Activated CD4-positive, alpha-beta T cell treated with anti-CD3 and anti-CD28 coated beads, Interleukin-2, amount 10 ng/mL, durations not matched to agents 7 days and 5 days (primary cell): ENCODE measurements at regions not wholly inside any gene's neighbourhood (a gene's known extent, or its start where the extent isn't known, plus 50 kb on each side); places are given as distances from the start of the nearest gene placed in this dataset.
"Not testable (repeated sequence)": the region's sequence is repeated elsewhere in the genome, so short reads cannot be mapped to it uniquely, and the experiment has no call there.

Source experiments
- CTCF ChIA-PET: fragments of 350-600 bp; sonication (Branson Sonifier 250); formaldehyde crosslinking; loops from one replicate; lab custom pipeline; 2021; ENCODE audit warnings: antibody characterized with exemption; lab: Charles Lee
- POLR2A ChIA-PET: fragments of 350-600 bp; sonication (Branson Sonifier 250); formaldehyde crosslinking; loops from one replicate; lab custom pipeline; 2021; ENCODE audit warnings: antibody characterized with exemption; lab: Charles Lee
- DNase-seq: peaks from one replicate; pipeline ENCODE4 v3.0.0-alpha.2; 2020
- H3K27ac Mint-ChIP-seq: one replicate; pipeline ENCODE4 v1.8.0; 2021; ENCODE audit warnings: mild to moderate bottlenecking, moderate library complexity, mixed read lengths
- H3K27me3 Mint-ChIP-seq: one replicate; pipeline ENCODE4 v1.8.0; 2021; ENCODE audit warnings: mixed read lengths
- H3K36me3 Mint-ChIP-seq: one replicate; pipeline ENCODE4 v1.8.0; 2021; ENCODE audit warnings: low read depth, mixed read lengths
- H3K4me1 Mint-ChIP-seq: one replicate; pipeline ENCODE4 v1.8.0; 2021; ENCODE audit warnings: mixed read lengths
- H3K4me3 Mint-ChIP-seq: one replicate; pipeline ENCODE4 v1.8.0; 2021; ENCODE audit warnings: mild to moderate bottlenecking, moderate library complexity, mixed read lengths
- H3K9me3 Mint-ChIP-seq: one replicate; pipeline ENCODE4 v1.8.0; 2021; ENCODE audit warnings: mixed read lengths

GRCh38 chr22:11060797-11061196, 4467.2 kb upstream of the OR11H1 start:
- H3K27me3 Mint-ChIP-seq, H3K4me1 Mint-ChIP-seq, H3K27ac Mint-ChIP-seq, POLR2A ChIA-PET, DNase-seq, CTCF ChIA-PET, H3K36me3 Mint-ChIP-seq, H3K4me3 Mint-ChIP-seq: not testable (repeated sequence)
- peaks cover 49% of the 10 kb centered on the region for H3K9me3 Mint-ChIP-seq

GRCh38 chr22:11062534-11062933, 4465.5 kb upstream of the OR11H1 start:
- H3K27me3 Mint-ChIP-seq, H3K27ac Mint-ChIP-seq, H3K4me1 Mint-ChIP-seq, DNase-seq, CTCF ChIA-PET, H3K4me3 Mint-ChIP-seq, POLR2A ChIA-PET: not testable (repeated sequence)
- Mint-ChIP-seq H3K9me3 (peaks cover 55% of the 10 kb centered on the region), H3K36me3 (peaks cover 11% of the 10 kb centered on the region)

- peaks cover 11% of the 10 kb centered on the region for H3K36me3 Mint-ChIP-seq
Measured at GRCh38 chr22:11063022-11063685, 4464.8 kb upstream of the OR11H1 start.

GRCh38 chr22:11065210-11065609, 4462.8 kb upstream of the OR11H1 start:
- H3K4me3 Mint-ChIP-seq, H3K27ac Mint-ChIP-seq, DNase-seq, H3K27me3 Mint-ChIP-seq, POLR2A ChIA-PET, CTCF ChIA-PET, H3K4me1 Mint-ChIP-seq: not testable (repeated sequence)
- Mint-ChIP-seq H3K9me3 (peaks cover 56% of the 10 kb centered on the region), H3K36me3 (peaks cover 11% of the 10 kb centered on the region)

More at GRCh38 chr22:11063022-11063685, 4464.8 kb upstream of the OR11H1 start:
- DNase-seq, H3K4me1 Mint-ChIP-seq, CTCF ChIA-PET, H3K27ac Mint-ChIP-seq, POLR2A ChIA-PET, H3K27me3 Mint-ChIP-seq, H3K4me3 Mint-ChIP-seq: not testable (repeated sequence)
- peaks cover 57% of the 10 kb centered on the region for H3K9me3 Mint-ChIP-seq

DNA sequence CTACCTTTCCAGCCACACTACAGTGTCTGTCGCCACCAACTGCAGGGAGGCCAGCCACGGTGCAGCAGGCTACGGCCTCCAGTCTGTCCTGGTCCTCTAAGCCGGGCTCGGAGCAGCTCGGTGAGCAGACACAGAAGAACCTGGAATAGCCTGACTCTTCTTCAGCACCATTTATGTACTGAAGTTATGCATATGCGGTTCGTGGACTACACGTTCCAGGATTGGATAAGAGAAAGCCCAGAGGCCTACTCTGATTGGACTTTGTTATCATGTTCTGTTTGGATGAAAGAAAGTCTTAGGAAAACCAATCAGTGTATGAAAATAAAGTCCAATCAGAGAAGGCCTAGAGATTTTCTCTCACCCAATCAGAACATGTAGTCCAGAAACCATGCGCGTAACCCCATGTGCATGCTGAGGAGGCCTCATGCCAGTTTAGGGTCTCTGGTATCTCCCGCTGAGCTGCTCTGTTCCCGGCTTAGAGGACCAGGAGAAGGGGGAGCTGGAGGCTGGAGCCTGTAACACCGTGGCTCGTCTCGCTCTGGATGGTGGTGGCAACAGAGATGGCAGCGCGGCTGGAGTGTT, 4462.0 kb upstream of the OR11H1 start:
- CTCF ChIA-PET, DNase-seq, H3K27me3 Mint-ChIP-seq, H3K4me1 Mint-ChIP-seq, H3K4me3 Mint-ChIP-seq, POLR2A ChIA-PET, H3K27ac Mint-ChIP-seq: not testable (repeated sequence)
- H3K36me3 Mint-ChIP-seq = peaks cover 11% of the 10 kb centered on the region
- H3K9me3 Mint-ChIP-seq = peaks cover 54% of the 10 kb centered on the region

- peaks cover 11% of the 10 kb centered on the region for H3K36me3 Mint-ChIP-seq
- no peak overlapping the region for H3K27ac Mint-ChIP-seq
- H3K4me1 Mint-ChIP-seq = no peaks in the 10 kb centered on the region
- no peaks in the 10 kb centered on the region for H3K27me3 Mint-ChIP-seq
- ChIA-PET CTCF (no interaction called here), POLR2A (no interaction called here)
- H3K4me3 Mint-ChIP-seq = no peak overlapping the region
- DNase-seq = no peak
- peaks cover 52% of the 10 kb centered on the region for H3K9me3 Mint-ChIP-seq
Measured at GRCh38 chr22:11066458-11067285, 4461.3 kb upstream of the OR11H1 start.

GRCh38 chr22:11067286-11067871, 4460.6 kb upstream of the OR11H1 start:
- H3K9me3 Mint-ChIP-seq = peaks cover 48% of the 10 kb centered on the region
- CTCF ChIA-PET, DNase-seq, H3K27ac Mint-ChIP-seq, POLR2A ChIA-PET, H3K4me1 Mint-ChIP-seq, H3K27me3 Mint-ChIP-seq, H3K4me3 Mint-ChIP-seq: not testable (repeated sequence)
- peaks cover 11% of the 10 kb centered on the region for H3K36me3 Mint-ChIP-seq

GRCh38 chr22:11067937-11068336, 4460.1 kb upstream of the OR11H1 start:
- H3K27me3 Mint-ChIP-seq, H3K4me3 Mint-ChIP-seq, POLR2A ChIA-PET, H3K27ac Mint-ChIP-seq, DNase-seq, CTCF ChIA-PET, H3K4me1 Mint-ChIP-seq: not testable (repeated sequence)
- peaks cover 11% of the 10 kb centered on the region for H3K36me3 Mint-ChIP-seq
- peaks cover 45% of the 10 kb centered on the region for H3K9me3 Mint-ChIP-seq

DNA sequence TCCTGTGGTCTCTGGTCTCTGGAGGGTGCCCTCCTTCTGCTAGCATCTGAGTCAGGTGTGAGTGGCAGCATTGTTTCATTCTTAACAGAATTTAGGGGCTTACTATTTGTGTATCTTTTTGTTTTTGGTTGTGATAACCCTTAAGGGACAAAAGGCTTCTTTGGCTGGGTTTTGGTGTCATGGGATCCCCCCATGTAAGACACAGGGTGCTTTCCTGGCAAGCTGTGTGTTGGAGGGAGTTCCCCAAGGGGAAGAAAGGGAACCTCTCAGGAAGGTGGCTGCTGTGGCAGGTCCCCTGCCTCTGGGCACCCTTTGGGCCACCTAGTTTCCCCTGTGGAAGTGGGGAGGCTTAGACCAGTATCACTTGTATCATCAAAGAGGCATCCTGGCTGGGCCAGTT, 4459.6 kb upstream of the OR11H1 start:
- POLR2A ChIA-PET, DNase-seq, H3K27me3 Mint-ChIP-seq, H3K27ac Mint-ChIP-seq, H3K4me1 Mint-ChIP-seq, CTCF ChIA-PET, H3K4me3 Mint-ChIP-seq: not testable (repeated sequence)
- peaks cover 11% of the 10 kb centered on the region for H3K36me3 Mint-ChIP-seq
- peaks cover 40% of the 10 kb centered on the region for H3K9me3 Mint-ChIP-seq
